Spleen (tissue), 7 donors: ENCODE measurements at regions not wholly inside any gene's neighbourhood (a gene's known extent, or its start where the extent isn't known, plus 50 kb on each side); places are given as distances from the start of the nearest gene placed in this dataset.

Source experiments
- POLR2A ChIP-seq, 3 donors: fragments of 450-650 bp; IDR thresholded peaks; one replicate each; pipeline ENCODE4 v1.5.1; 2017; ENCODE audit warnings: antibody characterized with exemption in 3 of 3, mild to moderate bottlenecking in 1 of 3
- POLR2AphosphoS5 ChIP-seq, 3 donors: sonication (generic); formaldehyde crosslinking; IDR thresholded peaks; one replicate each; pipeline ENCODE4 v1.5.1; 2017; ENCODE audit warnings: antibody characterized with exemption in 3 of 3
- TF ChIP-seq, protein P1 (sequence below), 11 experiments: fragments of 200-600 bp in 7 of 11; fragments of 450-650 bp in 4 of 11; sonication (generic) in 4 of 11; IDR thresholded peaks in 8 of 11; conservative IDR thresholded peaks in 3 of 11; 1 replicate in 7 of 11; 2 replicates in 4 of 11; pipeline versions ENCODE4 v1.4.0 to v1.8.0; 2016 to 2021; ENCODE audit warnings: antibody characterized with exemption in 11 of 11, inconsistent platforms in 4 of 11, mild to moderate bottlenecking in 1 of 11
- donor health status: DM: no; HTN: no; CAD: no; lungs with moderate emphysema.
- donor health status: DM: no; HTN: no; CAD: no.
- donor health status: DM: no; HTN: no; CAD: no.

- TF ChIP-seq, protein P1, sequence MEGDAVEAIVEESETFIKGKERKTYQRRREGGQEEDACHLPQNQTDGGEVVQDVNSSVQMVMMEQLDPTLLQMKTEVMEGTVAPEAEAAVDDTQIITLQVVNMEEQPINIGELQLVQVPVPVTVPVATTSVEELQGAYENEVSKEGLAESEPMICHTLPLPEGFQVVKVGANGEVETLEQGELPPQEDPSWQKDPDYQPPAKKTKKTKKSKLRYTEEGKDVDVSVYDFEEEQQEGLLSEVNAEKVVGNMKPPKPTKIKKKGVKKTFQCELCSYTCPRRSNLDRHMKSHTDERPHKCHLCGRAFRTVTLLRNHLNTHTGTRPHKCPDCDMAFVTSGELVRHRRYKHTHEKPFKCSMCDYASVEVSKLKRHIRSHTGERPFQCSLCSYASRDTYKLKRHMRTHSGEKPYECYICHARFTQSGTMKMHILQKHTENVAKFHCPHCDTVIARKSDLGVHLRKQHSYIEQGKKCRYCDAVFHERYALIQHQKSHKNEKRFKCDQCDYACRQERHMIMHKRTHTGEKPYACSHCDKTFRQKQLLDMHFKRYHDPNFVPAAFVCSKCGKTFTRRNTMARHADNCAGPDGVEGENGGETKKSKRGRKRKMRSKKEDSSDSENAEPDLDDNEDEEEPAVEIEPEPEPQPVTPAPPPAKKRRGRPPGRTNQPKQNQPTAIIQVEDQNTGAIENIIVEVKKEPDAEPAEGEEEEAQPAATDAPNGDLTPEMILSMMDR (IDR thresholded peaks at IDR 0.05 in 8 of 11, conservative IDR thresholded peaks at IDR 0.05 in 3 of 11), result no peak
- TF ChIP-seq POLR2AphosphoS5 (IDR thresholded peaks at IDR 0.05), result no peak
- TF ChIP-seq POLR2A (IDR thresholded peaks at IDR 0.05), result no peak
These were observed 109.7 kb downstream of the MSL3 start for GRCh38 chrX:11867610-11868345.
